K562 (cell line): ENCODE measurements at regions not wholly inside any gene's neighbourhood (a gene's known extent, or its start where the extent isn't known, plus 50 kb on each side); places are given as distances from the start of the nearest gene placed in this dataset.

ENCODE experiments used
- DLX4 ChIP-seq: fragments of 250-450 bp; sonication (Bioruptor Pico); IDR thresholded peaks from 2 replicates; pipeline ENCODE4 v1.6.1; 2021; ENCODE audit warnings: mild to moderate bottlenecking
- GTF3C2 ChIP-seq: IDR thresholded peaks from 3 replicates; pipeline ENCODE4 v1.6.1; 2011; ENCODE audit warnings: borderline replicate concordance, mild to moderate bottlenecking, moderate library complexity; ENCODE audit not compliant: insufficient read length; ENCODE audit errors: extremely low read depth
- SP1 ChIP-seq: sonication (generic); formaldehyde crosslinking; IDR thresholded peaks from 2 replicates; pipeline ENCODE4 v1.8.1; 2022; ENCODE audit warnings: mild to moderate bottlenecking, missing genetic modification reagents
- STAT6 ChIP-seq: sonication (generic); formaldehyde crosslinking; IDR thresholded peaks from 2 replicates; pipeline ENCODE4 v1.8.1; 2023; ENCODE audit warnings: mild to moderate bottlenecking, missing genetic modification reagents
- TAF1 ChIP-seq: IDR thresholded peaks from 2 replicates; pipeline ENCODE4 v1.6.1; 2011; ENCODE audit warnings: mild to moderate bottlenecking, low read length, moderate library complexity; ENCODE audit not compliant: insufficient read depth, control insufficient read depth, severe bottlenecking; ENCODE audit errors: extremely low read depth
- TSC22D4 ChIP-seq: fragments of 450-650 bp; IDR thresholded peaks from 2 replicates; pipeline ENCODE4 v1.6.1; 2016; ENCODE audit warnings: missing genetic modification characterization, missing biosample characterization, control low read depth
- ZNF124 ChIP-seq: sonication (generic); formaldehyde crosslinking; IDR thresholded peaks from 2 replicates; pipeline ENCODE4 v1.8.1; 2022; ENCODE audit warnings: missing genetic modification reagents
- ZSCAN32 ChIP-seq: fragments of 450-650 bp; formaldehyde crosslinking; IDR thresholded peaks from 2 replicates; pipeline ENCODE4 v1.4.0; 2020; ENCODE audit warnings: mild to moderate bottlenecking, moderate library complexity
- TF ChIP-seq, protein P1 (sequence below): fragments of 450-650 bp; IDR thresholded peaks from 2 replicates; pipeline ENCODE4 v1.6.1; 2016; ENCODE audit warnings: mild to moderate bottlenecking
- TF ChIP-seq, protein P2 (sequence below): sonication (generic); formaldehyde crosslinking; IDR thresholded peaks from 2 replicates; pipeline ENCODE4 v1.8.0; 2022; ENCODE audit warnings: missing genetic modification reagents, mild to moderate bottlenecking, moderate library complexity, borderline replicate concordance

DNA sequence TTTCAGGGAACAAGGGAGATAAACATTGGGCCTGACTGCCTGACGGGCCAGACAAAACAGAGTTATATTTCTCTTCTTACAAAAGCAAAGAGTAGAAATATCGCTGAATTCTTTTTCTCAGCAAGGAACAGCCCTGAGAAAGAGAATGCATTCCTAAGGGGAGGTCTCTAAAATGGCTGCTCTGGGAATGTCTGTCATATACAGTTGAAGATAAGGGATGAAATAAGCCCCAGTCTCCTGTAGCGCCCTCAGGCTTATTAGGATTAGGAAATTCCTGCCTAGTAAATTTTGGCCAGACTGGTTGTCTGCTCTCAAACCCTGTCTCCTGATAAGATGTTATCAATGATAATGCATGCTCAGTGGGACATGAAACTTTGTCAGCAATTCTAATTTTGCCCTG, 134.9 kb upstream of the CNTNAP5 start (continued):
- TF ChIP-seq, protein P1, sequence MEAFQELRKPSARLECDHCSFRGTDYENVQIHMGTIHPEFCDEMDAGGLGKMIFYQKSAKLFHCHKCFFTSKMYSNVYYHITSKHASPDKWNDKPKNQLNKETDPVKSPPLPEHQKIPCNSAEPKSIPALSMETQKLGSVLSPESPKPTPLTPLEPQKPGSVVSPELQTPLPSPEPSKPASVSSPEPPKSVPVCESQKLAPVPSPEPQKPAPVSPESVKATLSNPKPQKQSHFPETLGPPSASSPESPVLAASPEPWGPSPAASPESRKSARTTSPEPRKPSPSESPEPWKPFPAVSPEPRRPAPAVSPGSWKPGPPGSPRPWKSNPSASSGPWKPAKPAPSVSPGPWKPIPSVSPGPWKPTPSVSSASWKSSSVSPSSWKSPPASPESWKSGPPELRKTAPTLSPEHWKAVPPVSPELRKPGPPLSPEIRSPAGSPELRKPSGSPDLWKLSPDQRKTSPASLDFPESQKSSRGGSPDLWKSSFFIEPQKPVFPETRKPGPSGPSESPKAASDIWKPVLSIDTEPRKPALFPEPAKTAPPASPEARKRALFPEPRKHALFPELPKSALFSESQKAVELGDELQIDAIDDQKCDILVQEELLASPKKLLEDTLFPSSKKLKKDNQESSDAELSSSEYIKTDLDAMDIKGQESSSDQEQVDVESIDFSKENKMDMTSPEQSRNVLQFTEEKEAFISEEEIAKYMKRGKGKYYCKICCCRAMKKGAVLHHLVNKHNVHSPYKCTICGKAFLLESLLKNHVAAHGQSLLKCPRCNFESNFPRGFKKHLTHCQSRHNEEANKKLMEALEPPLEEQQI, result no peak
- no peak for TF ChIP-seq TSC22D4 (tag)
- TF ChIP-seq ZNF124 (CRISPR knock-in tag), result no peak
- no peak for TF ChIP-seq GTF3C2
- no peak for TF ChIP-seq SP1 (CRISPR knock-in tag)
- no peak for TF ChIP-seq STAT6
- no peak for TF ChIP-seq TAF1
- TF ChIP-seq ZSCAN32 (CRISPR knock-in tag), result no peak
- no peak for TF ChIP-seq DLX4
- TF ChIP-seq, protein P2, sequence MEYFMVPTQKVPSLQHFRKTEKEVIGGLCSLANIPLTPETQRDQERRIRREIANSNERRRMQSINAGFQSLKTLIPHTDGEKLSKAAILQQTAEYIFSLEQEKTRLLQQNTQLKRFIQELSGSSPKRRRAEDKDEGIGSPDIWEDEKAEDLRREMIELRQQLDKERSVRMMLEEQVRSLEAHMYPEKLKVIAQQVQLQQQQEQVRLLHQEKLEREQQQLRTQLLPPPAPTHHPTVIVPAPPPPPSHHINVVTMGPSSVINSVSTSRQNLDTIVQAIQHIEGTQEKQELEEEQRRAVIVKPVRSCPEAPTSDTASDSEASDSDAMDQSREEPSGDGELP (CRISPR knock-in tag), result no peak
